Activated T-helper 1 cell treated with anti-CD3 and anti-CD28 coated beads, Interleukin-12 subunit alpha, Interleukin-12 subunit beta, Interleukin-2, Interleukin-4 antibody, amounts not matched to agents 30 ng/mL and 10 ng/mL and 1 ng/mL, durations not matched to agents 14 hours and 24 hours and 36 hours (primary cell): ENCODE measurements at regions not wholly inside any gene's neighbourhood (a gene's known extent, or its start where the extent isn't known, plus 50 kb on each side); places are given as distances from the start of the nearest gene placed in this dataset.

Experiments
- DNase-seq: peaks from one replicate; pipeline ENCODE4 v3.0.0; 2021; ENCODE audit warnings: low spot score
- H3K27ac Mint-ChIP-seq: one replicate; pipeline ENCODE4 v1.8.0; 2021; ENCODE audit warnings: mild to moderate bottlenecking, mixed read lengths
- H3K27me3 Mint-ChIP-seq: one replicate; pipeline ENCODE4 v1.8.0; 2022; ENCODE audit warnings: mild to moderate bottlenecking, moderate library complexity, mixed read lengths; ENCODE audit not compliant: insufficient read depth
- H3K36me3 Mint-ChIP-seq: one replicate; pipeline ENCODE4 v1.8.0; 2021; ENCODE audit warnings: low read depth, mixed read lengths
- H3K4me1 Mint-ChIP-seq: one replicate; pipeline ENCODE4 v1.8.0; 2021; ENCODE audit warnings: low read depth, mixed read lengths
- H3K4me3 Mint-ChIP-seq: one replicate; pipeline ENCODE4 v1.8.0; 2021; ENCODE audit warnings: mild to moderate bottlenecking, moderate library complexity, mixed read lengths
- H3K9me3 Mint-ChIP-seq: one replicate; pipeline ENCODE4 v1.8.0; 2021; ENCODE audit warnings: mixed read lengths
- intact Hi-C: fragments of 100-400 bp; cut with micrococcal nuclease; formaldehyde crosslinking; loops from one replicate; pipeline ENCODE4 v1.15.1; 2024

DNA sequence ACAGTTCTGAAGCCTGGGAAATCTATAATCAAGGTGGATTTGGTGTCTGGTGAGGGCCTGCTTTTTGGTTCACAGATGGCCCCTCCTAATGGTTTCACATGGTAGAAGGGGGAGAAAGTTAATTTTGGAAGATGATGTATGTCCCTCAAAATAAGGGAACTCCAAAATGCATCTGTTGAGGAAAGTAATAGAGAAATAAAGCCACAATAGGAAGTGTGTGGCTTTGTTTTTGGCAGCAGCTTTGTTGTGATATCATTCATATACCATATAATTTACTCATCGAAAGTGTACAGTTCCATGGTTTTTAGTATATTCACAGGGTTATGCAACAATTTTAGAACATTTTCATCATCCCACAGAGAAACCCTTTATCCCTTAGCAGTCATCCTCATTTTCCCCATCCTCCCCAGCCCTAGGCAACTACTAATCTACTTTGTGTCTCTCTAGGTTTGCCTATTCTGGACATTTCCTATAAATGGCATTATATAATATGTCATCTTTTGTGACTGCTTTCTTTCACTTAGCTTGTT is 274.0 kb upstream of the FAM98A start:
- Mint-ChIP-seq H3K9me3 (peaks cover 23% of the 10 kb centered on the region), H3K36me3 (no peaks in the 10 kb centered on the region), H3K27me3 (no peaks in the 10 kb centered on the region), H3K27ac (no peak overlapping the region), H3K4me1 (no peaks in the 10 kb centered on the region), H3K4me3 (no peak overlapping the region)
- intact Hi-C loops, result no loop called here
- no peak for DNase-seq

DNA sequence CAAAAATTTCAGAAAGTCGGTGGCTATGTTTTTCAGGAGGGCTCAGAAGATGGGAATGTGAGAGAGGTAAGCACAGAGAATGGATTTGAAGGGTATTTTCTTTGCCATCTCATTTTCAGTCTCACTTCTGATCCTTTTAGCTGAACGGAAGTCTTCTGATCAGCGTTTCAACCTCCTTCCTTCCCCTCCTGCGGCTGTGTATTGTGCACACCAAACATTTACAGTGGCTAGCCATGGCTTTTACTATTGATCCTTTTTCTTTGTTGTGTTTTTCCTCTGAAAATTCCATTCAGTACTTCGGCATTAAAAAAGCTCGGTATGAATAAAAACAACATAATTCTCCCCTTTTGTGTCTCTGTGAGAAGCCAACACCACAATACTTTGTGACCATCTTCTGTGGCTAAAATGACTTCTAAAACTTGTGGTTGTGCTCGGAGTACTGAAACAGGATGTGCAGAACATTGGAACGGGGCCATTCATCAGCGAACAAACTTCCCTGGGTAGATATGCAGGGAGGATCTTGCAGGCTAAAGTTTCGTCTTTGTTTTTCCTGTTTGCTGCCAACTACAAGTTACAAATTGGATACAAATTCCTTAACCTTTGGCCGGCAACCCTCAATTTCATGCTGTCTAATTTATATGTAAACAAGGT is 260.8 kb upstream of the FAM98A start:
- Mint-ChIP-seq H3K4me1 (no peaks in the 10 kb centered on the region), H3K4me3 (no peak overlapping the region), H3K27ac (no peak overlapping the region), H3K36me3 (no peaks in the 10 kb centered on the region), H3K27me3 (no peaks in the 10 kb centered on the region), H3K9me3 (peaks cover 29% of the 10 kb centered on the region)
- DNase-seq, result no peak
- intact Hi-C loops, result no loop called here

GRCh38 chr2:33859176-33859575 is 260.1 kb upstream of the FAM98A start:
- Mint-ChIP-seq H3K27ac (no peak overlapping the region), H3K4me3 (no peak overlapping the region)

GRCh38 chr2:33848486-33848885 is 249.4 kb upstream of the FAM98A start:
- H3K27me3 Mint-ChIP-seq, result no peaks in the 10 kb centered on the region
- no peak overlapping the region for H3K27ac Mint-ChIP-seq
- no peaks in the 10 kb centered on the region for H3K36me3 Mint-ChIP-seq
- H3K9me3 Mint-ChIP-seq, result peaks cover 25% of the 10 kb centered on the region
- H3K4me3 Mint-ChIP-seq, result no peak overlapping the region
- H3K4me1 Mint-ChIP-seq, result no peaks in the 10 kb centered on the region
- DNase-seq, result no peak
- intact Hi-C loops, result no loop called here

More at GRCh38 chr2:33859176-33859575, 260.1 kb upstream of the FAM98A start:
- H3K36me3 Mint-ChIP-seq, result no peaks in the 10 kb centered on the region
- no peaks in the 10 kb centered on the region for H3K4me1 Mint-ChIP-seq
- DNase-seq, result no peak
- intact Hi-C loops, result no loop called here
- H3K27me3 Mint-ChIP-seq, result no peaks in the 10 kb centered on the region
- peaks cover 31% of the 10 kb centered on the region for H3K9me3 Mint-ChIP-seq

DNA sequence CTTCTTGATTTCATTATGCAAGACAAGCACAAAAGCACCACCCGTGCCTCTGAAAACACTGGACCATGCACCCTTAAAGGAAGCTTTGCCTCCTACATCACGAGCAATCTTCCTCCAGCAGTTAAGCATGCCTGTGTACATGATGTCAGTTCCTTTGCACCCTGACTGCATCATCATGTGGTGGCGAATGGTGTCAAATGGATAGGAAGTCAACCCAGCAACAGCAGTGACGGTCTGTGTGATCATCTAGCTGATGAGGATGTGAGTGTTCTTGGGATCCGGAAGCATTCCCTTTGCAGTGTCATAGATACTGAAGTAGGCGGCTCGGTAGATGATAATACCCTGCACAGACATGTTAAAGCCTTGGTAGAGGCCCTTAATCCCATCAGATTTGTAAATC is 240.7 kb upstream of the FAM98A start:
- Mint-ChIP-seq H3K27ac (no peak overlapping the region), H3K4me3 (no peak overlapping the region), H3K36me3 (no peaks in the 10 kb centered on the region), H3K9me3 (no peaks in the 10 kb centered on the region), H3K27me3 (no peaks in the 10 kb centered on the region), H3K4me1 (no peaks in the 10 kb centered on the region)
- DNase-seq, result no peak
- intact Hi-C loops, result no loop called here

DNA sequence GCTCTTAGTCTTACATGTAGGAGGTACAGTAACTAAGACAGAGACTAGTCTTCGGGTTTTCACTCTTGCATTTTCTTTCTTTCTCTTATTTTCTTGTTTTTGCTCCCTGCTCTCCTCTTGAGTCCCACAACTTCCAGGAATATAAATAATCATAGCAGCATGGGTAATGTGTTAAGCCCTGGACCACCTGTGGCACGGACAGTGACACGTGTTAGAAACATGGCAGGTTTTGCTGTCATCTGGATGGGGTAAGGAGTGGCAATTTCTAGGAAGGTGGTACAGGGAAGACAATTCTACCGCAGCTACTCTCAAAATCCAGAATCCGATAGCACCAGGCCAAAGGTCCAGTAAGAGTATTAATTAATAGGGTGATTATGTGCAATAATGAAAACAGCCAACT is 237.5 kb upstream of the FAM98A start:
- intact Hi-C loops, result no loop called here
- Mint-ChIP-seq H3K4me3 (no peak overlapping the region), H3K36me3 (no peaks in the 10 kb centered on the region), H3K27me3 (no peaks in the 10 kb centered on the region), H3K27ac (no peak overlapping the region), H3K9me3 (no peaks in the 10 kb centered on the region), H3K4me1 (no peaks in the 10 kb centered on the region)
- DNase-seq, result no peak

- DNase-seq, result no peak
- H3K4me1 Mint-ChIP-seq, result no peaks in the 10 kb centered on the region
- no peak overlapping the region for H3K27ac Mint-ChIP-seq
- H3K9me3 Mint-ChIP-seq, result no peaks in the 10 kb centered on the region
- intact Hi-C loops, result no loop called here
- no peaks in the 10 kb centered on the region for H3K27me3 Mint-ChIP-seq
- no peaks in the 10 kb centered on the region for H3K36me3 Mint-ChIP-seq
- no peak overlapping the region for H3K4me3 Mint-ChIP-seq
Observed at GRCh38 chr2:33835911-33836310, 236.8 kb upstream of the FAM98A start.

GRCh38 chr2:33822964-33823363 is 223.9 kb upstream of the FAM98A start:
- intact Hi-C loops, result no loop called here
- no peaks in the 10 kb centered on the region for H3K36me3 Mint-ChIP-seq
- H3K4me1 Mint-ChIP-seq, result no peaks in the 10 kb centered on the region
- no peak overlapping the region for H3K4me3 Mint-ChIP-seq
- H3K27me3 Mint-ChIP-seq, result no peaks in the 10 kb centered on the region
- no peak overlapping the region for H3K27ac Mint-ChIP-seq
- peaks cover 4% of the 10 kb centered on the region for H3K9me3 Mint-ChIP-seq
- no peak for DNase-seq

DNA sequence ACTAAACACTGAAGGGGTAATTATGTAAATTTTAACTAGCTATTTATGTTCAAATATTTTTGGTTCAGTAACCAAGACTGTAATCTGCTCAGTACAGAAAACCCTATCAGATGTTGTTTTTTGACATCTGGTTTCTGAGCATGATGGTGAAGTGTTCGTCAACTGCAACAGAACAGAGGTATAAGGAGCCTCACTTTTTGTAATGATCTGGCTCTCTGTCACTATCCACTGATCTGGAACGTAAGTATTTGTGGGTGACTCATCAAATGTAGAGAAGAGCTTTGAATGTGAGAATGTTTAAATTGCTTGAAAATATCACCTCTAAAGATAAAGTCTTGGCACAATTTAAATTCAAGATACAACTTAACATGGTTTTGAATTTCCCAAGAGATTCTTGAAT is 213.6 kb upstream of the FAM98A start:
- no peaks in the 10 kb centered on the region for H3K36me3 Mint-ChIP-seq
- peaks cover 2% of the 10 kb centered on the region for H3K27me3 Mint-ChIP-seq
- DNase-seq, result no peak
- H3K4me3 Mint-ChIP-seq, result no peak overlapping the region
- no peak overlapping the region for H3K27ac Mint-ChIP-seq
- no peaks in the 10 kb centered on the region for H3K9me3 Mint-ChIP-seq
- intact Hi-C loops, result no loop called here
- H3K4me1 Mint-ChIP-seq, result no peaks in the 10 kb centered on the region

DNA sequence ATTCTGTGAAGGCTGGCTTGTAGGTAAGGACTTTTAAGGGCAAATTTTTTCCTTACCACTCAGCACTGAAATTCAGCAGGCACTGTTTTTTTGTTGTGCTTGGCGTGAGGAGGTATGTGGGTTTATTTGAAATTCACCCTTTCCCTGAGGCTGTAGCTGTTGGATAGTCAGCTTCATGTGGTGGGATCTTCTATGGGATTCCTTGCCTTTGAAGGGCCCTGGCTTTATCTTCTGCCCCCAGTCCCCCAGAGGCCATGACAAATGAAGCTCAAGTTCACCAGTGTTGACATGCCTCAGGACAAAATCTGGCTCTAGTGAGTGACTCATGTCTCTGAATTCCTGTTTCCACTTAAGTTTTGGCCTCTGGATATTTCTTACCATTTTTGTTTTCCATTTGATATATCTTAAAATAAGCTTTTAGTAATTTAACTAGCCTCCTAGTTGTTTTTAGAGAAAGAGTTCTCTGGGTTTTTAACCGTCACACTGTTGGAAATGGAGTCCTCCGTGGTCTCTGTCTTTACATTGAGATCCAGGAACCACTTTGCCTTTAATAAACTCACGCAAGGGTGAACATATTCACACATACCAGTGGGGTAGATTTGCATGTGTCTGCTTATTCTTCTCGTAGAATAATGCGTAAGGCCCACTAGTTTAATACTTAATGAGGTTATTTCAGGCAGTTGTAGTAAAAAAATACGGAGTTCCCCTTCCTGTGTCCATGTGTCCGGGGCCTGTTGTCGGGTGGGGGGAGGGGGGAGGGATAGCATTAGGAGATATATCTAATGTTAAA is 211.1 kb upstream of the FAM98A start:
- DNase-seq, result no peak
- Mint-ChIP-seq H3K4me1 (no peaks in the 10 kb centered on the region), H3K9me3 (no peaks in the 10 kb centered on the region), H3K4me3 (no peak overlapping the region), H3K36me3 (no peaks in the 10 kb centered on the region), H3K27ac (no peak overlapping the region), H3K27me3 (peaks cover 2% of the 10 kb centered on the region)
- intact Hi-C loops, result no loop called here

DNA sequence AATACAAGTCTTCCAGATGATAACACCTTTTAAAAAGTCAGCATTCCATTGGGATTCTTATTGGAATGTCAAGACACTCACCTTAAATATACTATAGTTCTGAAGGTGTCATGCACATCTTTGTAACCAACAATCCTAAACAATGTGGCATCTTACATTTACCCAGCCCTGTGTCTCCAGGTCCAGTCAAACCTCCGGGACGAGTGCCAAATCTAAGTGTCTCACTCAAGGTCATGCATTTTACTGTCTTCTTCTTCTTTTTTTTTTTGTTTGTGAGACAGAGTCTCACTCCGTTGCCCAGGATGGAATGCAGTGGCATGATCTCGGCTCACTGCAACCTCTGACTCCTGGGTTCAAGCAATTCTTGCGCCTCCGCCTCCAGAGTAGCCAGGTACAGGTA is 206.9 kb upstream of the FAM98A start:
- intact Hi-C loops, result no loop called here

DNA sequence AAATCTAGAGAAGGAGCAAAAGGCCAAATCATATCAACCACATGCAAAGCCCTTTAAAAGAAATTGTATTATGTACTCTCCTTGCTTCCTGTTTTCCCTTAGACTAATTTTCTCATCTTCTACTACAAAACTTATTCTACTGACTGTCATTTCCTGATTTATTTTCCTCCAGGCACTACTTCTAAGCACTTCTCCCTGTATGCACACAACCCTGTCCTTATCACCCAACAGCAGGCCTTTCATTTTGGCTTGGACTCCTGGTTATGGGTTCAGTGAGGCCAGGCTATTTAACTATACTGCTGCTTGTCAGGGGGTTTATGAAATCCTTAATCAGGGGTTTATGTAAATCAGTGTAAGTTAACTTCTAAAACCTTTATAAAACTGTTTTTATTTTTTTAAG is 205.1 kb upstream of the FAM98A start:
- DNase-seq, result no peak
- Mint-ChIP-seq H3K4me3 (no peak overlapping the region), H3K27ac (no peak overlapping the region), H3K27me3 (no peaks in the 10 kb centered on the region), H3K36me3 (no peaks in the 10 kb centered on the region), H3K9me3 (no peaks in the 10 kb centered on the region), H3K4me1 (no peaks in the 10 kb centered on the region)
- intact Hi-C loops, result no loop called here

More for the DNA sequence above, 206.9 kb upstream of the FAM98A start:
- H3K9me3 Mint-ChIP-seq, result no peaks in the 10 kb centered on the region
- no peak overlapping the region for H3K4me3 Mint-ChIP-seq
- H3K4me1 Mint-ChIP-seq, result no peaks in the 10 kb centered on the region
- H3K27me3 Mint-ChIP-seq, result no peaks in the 10 kb centered on the region
- no peak for DNase-seq
- no peaks in the 10 kb centered on the region for H3K36me3 Mint-ChIP-seq
- H3K27ac Mint-ChIP-seq, result no peak overlapping the region

- H3K4me3 Mint-ChIP-seq, result no peak overlapping the region
- peaks cover 3% of the 10 kb centered on the region for H3K9me3 Mint-ChIP-seq
- DNase-seq, result no peak
- H3K27me3 Mint-ChIP-seq, result no peaks in the 10 kb centered on the region
- no peaks in the 10 kb centered on the region for H3K4me1 Mint-ChIP-seq
- H3K27ac Mint-ChIP-seq, result no peak overlapping the region
- H3K36me3 Mint-ChIP-seq, result no peaks in the 10 kb centered on the region
- intact Hi-C loops, result no loop called here
Observed at GRCh38 chr2:33796511-33796910, 197.4 kb upstream of the FAM98A start.
